GM18517 (cell line): ENCODE measurements at regions not wholly inside any gene's neighbourhood (a gene's known extent, or its start where the extent isn't known, plus 50 kb on each side); places are given as distances from the start of the nearest gene placed in this dataset.

Experiments
- ATAC-seq: cut with Tn5 transposase; IDR thresholded peaks from one replicate; pipeline ENCODE4 v1.9.1; 2021; ENCODE audit warnings: mild to moderate bottlenecking, moderate library complexity; ENCODE audit not compliant: unreplicated experiment

- no peak for ATAC-seq
These were observed 881.8 kb downstream of the BRD1 start for GRCh38 chr22:48945621-48946458.

DNA sequence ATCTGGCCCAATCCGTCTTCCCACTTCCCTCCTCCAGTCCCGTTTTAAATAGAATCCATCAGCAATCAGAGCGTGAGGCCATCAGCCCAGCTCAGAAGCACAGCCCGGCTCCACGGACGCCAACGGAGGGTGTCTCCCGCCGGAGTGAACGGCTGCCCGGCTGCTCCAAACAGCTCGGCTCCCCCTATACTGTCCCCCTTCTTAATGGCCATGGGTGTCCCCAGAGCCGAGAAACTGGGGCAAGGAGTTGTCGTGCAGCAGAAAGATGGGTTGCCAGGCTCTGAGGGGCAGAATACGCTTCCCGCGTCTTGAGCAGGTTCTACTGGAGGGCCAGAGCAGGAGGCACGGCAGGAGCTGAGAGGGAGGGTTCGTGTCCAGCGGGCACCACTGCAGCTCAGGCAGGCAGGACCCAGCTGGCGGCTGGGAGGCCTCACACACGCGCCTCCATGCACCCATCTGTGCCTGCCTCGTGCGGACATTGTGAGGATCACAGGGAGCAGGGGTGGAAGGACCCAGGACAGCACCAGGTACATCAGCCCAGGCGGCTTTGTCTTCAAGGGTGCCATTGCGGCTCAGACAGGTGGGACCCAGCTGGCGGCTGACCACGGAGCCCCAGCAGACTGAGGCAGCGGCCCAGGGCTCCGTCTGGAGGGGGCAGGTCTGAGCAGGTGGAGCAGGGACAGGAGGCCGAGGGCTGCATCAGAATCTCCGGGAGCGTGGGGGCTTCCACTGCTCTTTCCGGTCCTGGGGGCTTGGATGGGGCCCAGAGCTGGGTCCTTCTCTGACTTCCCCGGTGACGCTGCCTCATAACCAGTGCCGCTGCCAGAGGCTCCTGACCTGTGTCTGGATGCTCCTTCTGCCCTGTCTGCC lies 882.7 kb downstream of the BRD1 start:
- ATAC-seq = no peak

DNA sequence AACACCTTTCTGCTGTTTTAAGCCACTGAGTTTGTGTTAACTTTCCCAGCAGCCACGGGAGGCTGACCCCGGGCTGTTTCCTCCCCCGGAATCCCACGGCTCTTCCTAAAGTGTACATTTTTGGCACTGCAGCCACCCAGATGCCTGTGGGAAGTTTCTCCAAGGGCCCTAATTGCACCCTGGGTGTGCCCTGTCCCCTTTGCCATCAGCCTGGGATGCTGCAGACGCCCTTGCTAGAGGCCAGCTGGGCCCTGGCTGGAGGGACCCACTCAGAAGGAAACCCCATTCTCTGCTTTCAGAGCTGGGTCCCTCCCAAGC lies 883.3 kb downstream of the BRD1 start:
- no peak for ATAC-seq

DNA sequence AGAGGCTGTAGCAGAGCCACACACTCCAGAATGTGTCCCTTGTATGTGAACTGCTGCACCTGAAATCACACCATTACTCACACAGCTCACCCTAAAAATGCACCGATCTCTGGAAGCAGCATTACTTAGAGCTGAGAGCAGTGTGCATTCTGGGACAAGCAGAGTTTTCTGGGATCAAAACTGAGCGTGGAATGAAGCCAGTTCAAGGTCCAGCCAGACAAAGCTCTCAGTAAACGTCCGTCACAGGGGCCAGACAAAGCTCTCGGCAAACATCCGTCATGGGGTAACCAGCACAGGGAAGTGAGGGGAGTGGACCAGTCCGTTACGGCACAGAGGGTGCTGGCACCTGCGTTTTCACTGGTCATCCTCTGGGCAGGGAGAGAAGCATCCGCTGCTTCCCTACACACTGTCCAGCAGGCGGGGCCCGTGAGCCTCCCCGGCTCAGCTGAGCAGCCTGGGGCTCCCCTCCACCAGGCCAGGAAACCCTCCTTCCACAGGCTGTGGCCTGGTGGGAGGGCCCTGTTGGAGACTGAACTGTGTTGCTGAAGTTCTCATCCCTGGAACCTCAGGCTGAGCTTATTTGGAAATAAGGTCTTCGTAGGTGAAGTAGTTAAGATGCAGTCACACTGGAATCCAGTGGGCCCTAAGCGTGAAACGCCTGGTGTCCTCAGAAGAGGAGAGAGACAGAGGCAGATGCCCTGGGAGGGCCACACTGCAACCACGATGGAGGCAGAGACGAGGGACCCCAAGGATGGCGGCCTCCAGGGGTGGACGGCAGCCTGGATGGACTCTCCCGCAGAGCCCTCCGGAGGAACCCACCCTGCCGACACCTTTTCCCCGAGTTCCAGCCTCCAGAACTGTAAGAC lies 883.9 kb downstream of the BRD1 start:
- ATAC-seq = no peak

- ATAC-seq = no peak
These were observed 884.7 kb downstream of the BRD1 start for GRCh38 chr22:48942698-48943566.

- no peak for ATAC-seq
These were observed 885.6 kb downstream of the BRD1 start for GRCh38 chr22:48941903-48942575.

DNA sequence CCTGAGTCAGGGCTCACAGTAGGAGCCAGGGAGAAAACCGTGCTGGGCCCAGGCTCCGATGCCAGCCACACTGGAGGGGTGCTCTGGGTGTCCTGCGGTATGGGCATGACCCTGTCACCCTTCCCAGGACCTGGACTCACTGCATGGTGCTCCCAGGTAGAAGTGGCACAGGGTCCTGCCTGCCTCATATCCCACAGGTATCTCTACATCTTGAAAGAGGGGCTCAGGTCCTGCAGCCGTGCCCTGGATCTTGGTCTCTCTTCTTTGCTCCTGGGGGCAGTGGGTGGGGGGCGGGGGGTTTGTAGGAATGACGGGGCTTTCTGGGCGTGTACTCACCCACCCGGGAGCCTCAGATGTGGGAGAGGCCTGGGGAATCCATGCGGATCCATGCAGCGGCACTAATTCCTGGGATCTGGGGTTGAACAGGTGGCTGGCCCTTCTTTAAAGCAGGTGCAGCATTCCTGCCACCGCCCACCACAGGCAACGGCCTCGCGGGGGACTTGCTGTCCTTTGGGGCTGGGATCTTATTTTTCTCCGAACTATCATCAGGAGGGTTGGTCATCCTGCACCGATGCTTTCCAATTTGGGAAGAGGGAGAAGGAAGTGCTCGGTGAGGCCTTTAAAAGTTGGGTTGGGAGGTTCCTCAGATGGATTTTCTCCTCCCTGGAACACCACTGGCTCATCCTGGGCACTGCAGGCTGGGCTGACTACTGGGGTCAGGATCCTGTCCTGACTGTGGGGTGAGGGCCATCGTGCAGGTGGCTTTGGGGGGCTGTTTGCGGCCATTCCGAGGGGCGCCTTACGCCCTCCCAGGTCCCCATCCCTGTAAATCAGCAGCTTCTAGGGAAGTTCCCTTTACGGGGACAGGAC lies 886.4 kb downstream of the BRD1 start:
- no peak for ATAC-seq

GRCh38 chr22:48940266-48941032 lies 887.2 kb downstream of the BRD1 start:
- ATAC-seq = no peak

GRCh38 chr22:48939441-48940265 lies 888.0 kb downstream of the BRD1 start:
- no peak for ATAC-seq

DNA sequence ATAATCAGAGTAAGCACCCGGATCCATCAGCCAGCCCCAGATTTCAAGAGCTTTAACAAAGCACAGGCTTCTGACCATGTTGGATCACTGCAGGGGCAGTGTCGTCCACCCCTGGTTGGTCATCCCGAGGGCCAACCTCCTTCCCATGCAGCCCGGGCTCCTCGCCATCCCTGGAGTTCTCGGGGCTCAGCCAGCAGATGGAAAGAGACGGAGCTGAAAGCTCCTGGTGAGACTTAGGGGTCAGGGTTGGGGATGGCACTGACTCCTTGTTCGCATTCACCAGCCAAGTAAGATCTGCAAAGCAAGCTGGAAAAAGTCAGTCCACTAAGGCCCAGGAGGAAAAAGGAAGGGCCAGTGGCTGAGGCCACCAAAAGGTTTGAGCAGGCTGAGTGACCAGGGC lies 888.9 kb downstream of the BRD1 start:
- ATAC-seq = no peak

DNA sequence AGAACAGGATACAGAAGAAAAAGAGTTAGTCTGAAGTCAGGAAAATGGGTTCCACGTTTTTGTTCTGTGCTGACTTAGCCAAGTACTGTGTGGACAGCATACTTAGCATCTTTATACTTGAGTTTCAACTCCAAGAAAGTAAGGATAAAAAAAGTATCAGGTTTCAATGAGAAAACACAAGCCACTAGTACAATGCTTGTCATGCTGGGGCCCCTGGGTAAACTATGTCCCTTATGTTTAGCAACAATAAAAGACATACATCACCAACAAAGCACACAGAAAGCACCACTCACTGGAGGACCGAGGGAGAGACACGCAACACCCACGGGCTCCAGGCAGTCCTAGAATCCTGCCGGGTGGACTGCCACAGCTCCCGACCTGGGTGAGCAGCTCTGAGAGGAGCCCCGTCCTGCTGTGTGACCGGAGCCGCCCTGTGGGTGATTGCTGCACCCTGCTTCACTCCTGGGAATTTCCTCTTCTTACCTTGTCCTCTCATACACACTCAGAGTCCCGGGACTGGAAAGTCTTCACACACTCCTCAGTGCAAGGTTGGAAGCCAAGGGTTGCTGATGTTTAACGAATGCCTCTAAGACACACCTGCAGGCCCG lies 890.5 kb downstream of the BRD1 start:
- ATAC-seq = no peak

DNA sequence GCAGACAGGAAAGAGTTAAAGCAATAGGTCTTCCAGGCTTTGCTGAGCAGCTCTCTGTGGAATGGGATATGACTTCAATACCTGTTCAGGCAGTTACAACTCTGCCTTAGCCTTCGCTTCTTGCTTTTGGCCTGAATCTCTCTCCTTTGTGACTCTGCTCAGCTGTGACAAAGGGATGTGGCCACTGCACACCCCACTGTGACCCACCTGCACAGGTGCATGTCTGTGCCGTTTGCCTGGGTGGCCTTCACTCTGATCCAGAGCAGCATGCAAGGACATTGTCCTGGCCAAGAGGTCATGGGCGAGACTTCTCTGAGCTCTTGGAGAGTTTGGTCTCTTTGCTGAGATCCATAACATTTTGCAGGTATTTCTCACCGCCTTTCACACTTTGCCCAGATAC lies 891.3 kb downstream of the BRD1 start:
- ATAC-seq = no peak

DNA sequence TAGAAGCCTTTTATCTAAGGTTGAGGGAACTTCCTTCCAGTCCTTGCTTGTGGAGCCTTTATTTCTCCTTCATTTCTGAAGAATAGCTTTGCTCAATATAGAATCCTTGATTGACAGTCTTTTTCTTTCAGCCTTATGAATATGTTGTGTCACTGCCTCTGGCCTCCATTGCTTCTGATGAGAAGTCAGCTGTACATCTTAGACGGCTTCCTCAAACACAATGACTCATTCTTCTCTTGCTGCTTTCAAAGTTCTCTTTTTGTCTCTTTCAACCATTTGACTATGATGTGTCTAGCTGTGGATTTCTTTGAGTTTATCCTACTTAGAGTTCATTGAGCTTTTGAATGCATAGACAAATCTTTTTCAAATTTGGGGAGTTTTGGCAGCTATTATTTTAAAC lies 893.2 kb downstream of the BRD1 start:
- no peak for ATAC-seq

GRCh38 chr22:48931452-48931851 lies 896.2 kb downstream of the BRD1 start:
- ATAC-seq = no peak

DNA sequence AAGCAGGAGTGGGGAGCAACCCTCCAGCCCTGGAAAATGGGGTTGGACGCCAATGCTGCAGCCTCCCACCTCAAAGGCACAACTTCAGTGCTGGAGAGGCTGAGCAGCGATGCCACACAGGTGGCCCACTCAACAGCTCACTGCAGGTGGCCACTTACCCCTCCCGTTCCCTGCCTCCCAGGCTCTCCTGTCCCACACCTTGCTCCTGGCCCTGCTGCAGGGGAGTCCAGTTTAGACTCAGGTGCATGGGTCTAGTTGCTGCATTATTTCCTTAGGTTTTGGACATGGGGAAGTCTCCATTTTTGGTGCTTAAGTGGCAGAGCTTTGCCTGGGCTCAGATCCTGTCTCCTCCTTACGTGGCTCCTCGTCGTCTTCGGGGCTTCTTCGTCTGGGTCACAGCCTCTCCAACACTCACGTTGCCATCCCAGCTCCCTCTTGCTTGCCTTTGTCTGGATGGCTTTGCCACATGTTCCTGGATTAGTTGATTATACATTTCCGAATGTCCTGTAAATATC lies 898.3 kb downstream of the BRD1 start:
- no peak for ATAC-seq

- no peak for ATAC-seq
These were observed 900.1 kb downstream of the BRD1 start for GRCh38 chr22:48927591-48927990.

DNA sequence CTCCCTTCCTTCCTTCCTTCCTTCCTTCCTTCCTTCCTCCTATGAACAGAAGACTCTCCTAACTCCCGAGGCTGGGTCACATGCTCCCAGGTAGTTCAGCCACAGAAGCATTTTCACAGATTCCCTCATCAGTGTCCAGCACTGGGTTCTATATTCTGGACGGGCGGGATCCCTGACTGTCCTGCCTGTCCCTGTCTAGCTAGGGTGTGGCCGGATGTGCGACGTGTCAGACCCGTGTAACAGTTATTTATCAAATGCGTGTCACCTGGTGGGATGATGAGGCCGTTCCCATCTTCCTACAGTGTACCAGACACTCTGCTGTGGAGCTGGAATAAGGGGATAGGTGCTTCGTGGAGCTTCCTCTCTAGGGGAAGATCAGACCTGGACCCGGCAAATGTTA lies 901.0 kb downstream of the BRD1 start:
- ATAC-seq = no peak
